ENCODE measurements at regions not wholly inside any gene's neighbourhood (a gene's known extent, or its start where the extent isn't known, plus 50 kb on each side); places are given as distances from the start of the nearest gene placed in this dataset.
"Not testable (repeated sequence)": the region's sequence is repeated elsewhere in the genome, so short reads cannot be mapped to it uniquely, and the experiment has no call there.

DNA sequence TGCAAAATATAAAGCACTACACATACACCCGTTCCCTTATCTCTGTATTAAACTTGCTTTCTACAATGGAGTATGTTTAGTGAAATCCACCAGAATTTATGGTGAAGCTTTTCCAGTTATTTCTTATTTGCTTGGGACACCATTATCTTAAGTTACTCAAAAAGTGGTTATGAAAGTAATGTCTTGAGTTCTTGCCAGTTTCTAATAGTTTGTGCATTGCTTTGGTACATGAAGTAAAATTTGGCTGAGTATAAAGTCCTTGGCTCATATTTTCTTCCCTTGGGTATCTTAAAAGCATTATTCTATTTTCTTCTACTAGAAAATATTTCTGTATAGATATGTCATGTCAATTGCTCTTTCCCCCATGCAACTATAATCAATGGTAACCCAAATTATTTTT is 85.2 kb downstream of the POLR1F start:
- no peak for DNase-seq

DNA sequence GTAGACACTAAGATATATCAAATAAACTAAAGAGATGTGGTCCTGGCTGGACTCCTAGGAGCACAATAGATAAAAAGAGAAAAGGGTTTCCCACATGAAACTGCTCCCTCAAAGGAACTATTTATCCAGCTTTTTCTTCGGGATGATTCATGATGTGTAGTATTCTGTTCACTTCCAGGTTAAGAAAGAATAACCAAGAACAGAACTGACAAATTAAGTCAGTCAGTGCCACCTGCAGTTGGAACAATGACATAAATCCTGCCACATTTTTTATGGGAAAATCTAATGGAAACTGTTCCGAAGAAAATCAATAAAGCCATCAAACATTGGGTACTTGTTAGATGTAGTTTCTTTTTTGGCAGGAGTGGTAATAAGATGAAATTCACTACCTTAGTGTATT is 87.1 kb downstream of the POLR1F start:
- DNase-seq = no peak

DNA sequence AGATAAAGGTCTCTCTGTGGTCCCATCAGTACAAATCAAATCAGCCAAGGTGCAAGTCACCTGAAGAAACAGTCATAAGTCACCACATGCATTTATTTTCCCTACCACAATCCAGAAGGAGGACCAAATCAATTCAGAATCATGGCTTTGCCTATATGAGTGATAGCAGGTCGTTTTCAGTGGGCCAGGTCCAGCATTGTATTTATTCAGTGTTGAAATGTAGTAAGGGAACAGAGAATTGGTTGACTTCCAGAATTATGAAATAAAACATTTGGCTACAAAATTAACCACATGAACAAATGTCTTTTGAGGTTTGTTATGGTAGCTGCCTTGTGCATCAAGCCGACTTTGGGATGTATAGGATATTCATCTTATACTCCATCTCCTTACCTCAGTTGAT is 88.4 kb downstream of the POLR1F start:
- DNase-seq = no peak

DNA sequence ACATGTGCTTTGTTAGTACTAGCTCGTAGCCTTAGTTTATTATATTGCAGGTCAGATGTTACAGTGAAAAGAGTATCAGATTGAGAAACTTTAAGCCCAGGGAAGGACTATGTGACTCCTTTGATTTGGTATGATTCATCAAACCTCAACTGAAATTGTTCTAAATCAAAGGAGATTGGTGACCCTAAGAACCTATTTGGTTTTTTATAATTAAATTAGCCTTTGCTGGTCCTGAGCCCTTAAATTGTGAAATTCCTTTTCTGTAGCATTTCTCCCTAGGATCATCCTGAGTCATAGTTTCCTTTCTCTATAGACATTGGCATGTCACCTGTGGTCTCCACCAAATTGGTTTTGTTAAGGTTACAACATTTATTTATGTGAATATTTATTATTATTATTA is 89.7 kb downstream of the POLR1F start:
- no peak for DNase-seq

DNA sequence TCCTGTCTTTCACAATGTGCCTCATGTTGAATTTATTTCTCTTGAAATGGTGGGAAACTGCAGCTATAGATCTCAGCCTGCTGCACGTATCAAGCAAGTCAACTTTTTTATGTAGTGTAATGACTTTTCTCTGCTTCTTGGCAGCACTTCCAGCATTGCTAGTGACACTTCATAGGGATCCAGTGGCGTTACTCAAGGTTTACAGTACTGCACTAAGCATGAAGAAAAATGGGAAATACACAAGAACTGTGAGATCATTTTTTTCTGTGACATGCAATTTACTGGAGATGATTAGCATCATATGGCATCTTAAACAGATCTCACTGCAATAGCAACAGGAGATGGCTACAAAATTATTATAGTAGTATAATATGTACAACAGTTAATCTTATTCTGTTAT is 90.9 kb downstream of the POLR1F start:
- DNase-seq = no peak

DNA sequence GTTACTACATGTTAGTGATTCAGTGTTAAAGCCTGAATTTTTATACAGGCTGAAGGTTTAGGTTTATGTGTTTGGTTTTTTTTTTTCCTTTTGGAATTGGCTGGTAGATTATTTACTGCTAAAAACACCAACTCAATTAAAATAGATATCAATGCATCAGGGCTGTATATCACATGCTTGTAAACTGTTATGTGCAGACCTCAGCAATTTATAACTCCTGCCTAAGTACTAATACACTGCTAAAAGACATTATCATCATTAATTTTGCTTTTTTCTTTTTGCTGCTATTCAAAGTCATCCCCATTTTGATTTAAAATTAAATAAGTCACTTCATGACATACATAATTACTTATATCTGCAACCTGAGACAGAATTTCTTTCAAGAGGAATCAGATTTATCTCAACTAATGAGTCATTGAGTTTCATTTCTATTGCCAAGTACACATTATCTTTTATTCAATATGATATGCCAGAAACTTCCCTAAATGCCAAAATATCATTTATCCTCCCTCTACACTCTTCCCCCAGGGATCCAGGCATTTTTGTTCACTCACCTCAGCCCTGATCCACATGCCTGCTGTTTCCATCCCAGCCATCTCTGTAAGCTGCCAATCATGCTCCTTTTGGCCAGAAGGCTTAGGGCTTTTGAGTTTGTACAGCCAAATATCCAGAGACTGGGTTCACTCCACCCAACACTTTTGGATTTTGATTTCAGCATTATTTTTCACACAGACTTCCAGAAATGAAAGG is 98.5 kb downstream of the POLR1F start:
- no peak for DNase-seq

DNA sequence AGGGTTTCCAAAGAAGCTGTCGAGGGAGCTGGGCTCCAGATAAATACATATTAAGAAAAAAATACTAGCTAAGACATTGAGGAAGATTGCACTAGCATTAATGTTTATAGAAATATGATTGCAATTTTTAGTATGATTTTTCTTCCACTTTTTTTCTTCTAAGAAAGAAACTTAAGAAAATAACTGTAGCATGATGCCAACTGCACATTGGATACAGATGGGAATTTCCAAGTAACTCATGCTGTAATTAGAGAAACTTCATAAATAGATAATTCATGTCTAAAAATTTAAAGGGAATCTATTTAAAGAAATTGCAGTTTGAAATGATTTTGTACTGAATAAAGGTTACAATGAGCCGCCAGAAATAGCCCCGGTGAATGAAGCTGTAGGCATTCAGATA is 119.4 kb downstream of the POLR1F start:
- no peak for DNase-seq

DNA sequence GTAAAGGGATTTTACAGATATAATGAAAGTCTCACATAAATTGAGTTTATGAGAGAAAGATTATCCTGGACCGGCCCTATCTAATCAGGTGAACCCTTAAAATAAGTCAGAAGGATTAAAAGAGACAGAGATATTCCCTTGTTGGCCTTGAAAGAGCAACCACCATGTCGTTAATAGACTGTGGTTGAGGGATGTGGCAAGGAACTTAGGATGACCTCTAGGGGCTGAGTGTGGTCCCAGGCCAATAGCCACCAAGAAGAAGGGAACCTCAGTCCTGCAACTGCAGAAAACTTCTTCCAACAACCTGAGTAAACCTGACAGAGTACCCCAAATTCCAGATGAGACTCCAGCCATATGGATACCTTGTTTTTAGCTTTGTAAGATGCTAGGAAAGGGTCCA is 121.5 kb downstream of the POLR1F start:
- DNase-seq = no peak

DNA sequence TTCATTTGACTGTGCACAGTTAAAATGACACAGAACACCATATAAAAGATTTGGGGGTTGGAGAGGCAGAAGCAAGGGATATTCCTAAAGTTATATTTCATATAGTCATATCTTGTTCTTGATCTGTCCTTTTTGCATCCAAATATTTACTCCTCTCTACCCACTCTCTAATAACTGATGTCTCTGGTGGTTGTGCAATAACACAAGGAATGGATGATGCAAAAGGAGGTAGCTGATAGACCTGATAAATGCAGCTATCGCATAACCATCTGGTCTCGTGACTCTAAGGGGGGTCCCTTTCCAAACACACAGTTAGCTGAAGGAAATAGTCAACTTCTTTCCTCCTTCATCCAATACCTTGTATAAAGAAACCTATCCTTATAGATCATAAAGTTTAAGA is 123.1 kb downstream of the POLR1F start:
- no peak for DNase-seq

DNA sequence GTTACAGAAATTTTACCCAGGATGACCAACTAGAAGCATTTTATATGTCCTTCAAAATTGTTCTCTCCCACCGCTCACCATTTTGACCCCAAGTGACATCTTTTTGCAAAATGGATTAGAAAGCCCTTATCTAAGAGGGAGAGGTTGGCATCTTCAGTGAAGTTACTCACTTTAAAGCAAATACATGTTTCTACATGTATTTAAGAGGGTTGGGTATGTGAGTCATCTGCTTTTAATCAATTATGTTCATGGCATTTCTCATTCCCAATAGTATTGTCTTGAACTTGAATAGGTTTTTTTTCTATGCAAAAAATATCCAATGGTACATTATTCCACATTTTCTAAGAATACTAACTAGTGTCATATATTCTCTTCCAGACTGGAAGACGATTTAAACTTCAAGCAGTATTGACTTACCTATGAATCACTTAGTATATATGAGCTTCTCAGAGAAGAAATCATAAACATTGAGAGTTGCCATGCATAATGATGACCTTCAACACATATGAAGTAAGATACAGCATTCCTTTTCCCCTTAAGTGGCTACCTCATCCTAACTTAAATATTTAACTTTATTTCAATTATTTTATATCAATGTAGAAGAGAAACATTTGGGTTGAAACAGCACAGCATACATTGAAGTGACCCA is 132.8 kb downstream of the POLR1F start:
- no peak for DNase-seq

DNA sequence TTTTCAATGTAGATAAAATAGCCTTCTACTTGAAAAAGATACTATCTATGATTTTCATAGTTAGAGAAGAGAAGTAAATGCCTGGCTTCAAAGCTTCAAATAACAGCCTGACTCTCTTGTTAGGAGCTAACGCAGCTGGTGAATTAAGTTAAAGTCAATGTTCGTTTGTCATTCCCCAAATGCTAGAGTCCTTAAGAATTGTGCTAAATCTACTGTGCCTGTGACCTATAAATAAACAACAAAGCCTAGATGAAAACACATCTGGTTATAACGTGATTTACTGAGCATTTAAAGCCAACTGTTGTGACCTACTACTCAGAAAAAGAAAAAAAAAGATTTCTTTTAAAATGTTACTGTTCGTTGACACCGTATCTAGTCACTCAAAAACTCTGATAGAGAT is 134.7 kb downstream of the POLR1F start:
- DNase-seq = no peak

DNA sequence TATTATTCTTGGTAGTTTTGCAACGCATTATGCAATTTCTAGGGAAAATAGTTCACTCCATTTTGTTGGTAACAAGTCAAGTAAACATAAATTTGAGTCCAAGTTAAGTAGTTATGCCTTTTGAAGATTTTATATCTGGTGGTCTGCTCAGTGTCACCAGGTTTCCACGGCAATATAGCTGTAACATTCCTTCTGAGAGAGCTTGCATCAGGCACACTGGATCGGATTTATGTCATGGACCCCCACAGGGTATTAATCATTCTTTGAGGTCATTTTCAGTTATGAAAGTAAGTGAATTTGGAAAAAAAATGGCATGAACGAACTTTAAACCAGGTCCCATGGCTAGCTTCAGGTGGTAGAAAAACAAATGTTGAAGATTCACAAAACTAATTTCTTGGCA is 136.3 kb downstream of the POLR1F start:
- DNase-seq = no peak

DNA sequence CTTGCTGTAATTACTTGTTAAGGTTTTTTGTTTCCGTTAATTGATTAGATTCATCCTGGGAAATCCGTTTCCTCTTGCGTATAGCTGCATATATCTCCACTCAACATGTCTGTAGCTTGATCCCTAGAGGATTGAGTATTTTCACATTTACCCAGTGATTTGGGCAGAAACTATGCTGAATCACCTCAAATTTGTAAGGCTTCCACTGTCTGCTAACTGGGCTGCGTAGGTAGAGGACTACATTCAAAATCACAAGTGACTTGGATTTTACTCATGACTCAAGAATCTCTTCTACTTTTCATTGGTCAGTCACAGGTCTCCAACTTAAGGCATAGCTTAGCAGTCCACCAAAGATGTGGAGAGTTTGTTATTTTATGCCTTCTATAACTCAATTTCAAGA is 141.8 kb downstream of the POLR1F start:
- DNase-seq = no peak

DNA sequence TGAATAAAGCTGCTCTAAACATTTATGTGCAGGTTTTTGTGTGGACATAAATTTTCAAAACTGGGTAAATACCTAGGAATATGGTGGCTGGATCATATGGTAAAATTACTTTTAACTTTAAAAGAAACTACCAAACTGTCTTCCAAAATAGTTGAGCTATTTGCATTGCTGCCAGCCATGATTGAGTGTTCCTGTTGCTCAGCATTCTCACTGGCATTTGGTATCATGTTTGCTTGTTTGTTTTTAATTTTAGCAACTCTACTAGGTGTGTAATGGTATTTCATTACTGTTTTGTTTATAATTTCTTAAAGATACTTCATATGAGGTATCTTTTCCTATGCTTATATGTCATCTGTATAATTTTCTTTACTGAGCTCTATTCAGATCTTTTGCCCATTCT is 143.2 kb downstream of the POLR1F start:
- DNase-seq = no peak

DNA sequence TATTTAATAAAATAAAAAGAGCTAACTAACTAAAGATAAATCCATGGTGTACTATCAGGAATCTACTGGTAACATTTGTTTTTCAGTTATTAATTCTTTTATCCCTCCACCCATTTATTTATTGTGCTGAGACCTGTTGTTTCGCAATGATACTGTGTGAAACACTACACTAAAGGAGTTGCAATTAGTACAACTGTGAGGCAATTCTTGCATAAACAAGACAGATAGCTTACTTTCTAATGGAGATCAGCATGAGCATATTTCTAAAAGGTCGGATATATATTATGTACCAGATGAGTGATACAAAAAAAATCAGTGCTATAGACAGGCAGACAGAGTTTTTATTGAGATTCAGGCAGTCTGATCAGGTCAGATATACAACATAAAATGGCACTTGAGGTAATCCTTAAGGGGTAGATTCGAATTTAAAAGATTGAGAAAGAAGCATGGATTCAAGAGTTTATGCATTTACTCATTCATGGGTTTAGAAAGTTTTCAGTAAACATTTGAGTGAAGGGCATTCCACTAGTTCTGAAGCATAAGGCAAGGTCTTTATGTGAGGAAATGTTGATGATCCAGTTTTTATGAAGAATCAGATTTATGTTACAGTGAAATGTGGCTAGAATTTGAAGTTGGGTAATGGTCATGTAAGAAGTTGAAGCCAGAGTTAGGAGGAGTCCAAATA is 147.6 kb downstream of the POLR1F start:
- DNase-seq = no peak

DNA sequence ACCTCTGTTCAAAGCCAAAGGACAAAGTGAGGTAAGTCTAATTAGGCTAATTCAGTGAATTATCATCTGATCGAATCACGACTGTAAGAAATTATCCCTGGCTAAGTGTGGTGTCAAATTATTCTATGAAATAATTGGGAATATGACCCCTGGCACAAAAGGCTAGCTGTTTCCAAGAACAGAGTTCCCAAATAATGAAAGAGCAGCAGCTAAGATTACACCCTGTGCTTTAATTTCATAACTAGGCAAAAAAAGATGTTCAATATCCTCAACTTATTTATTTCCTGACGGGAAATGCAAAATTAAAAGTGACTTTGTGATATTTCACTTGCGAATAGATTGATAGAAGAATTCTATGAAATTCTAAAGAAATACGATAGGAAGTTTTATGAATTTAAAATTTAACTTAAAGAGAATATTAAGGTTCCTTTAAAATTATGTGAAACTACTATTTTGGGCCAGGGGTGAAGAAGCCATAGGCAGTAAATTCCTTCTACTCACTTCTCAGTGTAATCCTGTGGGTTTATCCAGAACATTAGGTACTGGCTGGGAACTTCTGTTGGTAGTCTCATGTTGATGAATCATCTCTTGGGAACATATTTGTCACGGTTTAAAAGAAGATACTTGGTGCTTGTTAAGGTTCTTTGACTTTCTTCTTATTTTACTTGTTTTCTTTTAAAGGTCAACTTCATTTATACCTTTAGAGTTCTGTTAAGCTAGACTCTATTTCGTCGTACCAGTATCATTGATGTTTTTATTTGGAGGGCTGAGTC is 148.5 kb downstream of the POLR1F start:
- DNase-seq = no peak

DNA sequence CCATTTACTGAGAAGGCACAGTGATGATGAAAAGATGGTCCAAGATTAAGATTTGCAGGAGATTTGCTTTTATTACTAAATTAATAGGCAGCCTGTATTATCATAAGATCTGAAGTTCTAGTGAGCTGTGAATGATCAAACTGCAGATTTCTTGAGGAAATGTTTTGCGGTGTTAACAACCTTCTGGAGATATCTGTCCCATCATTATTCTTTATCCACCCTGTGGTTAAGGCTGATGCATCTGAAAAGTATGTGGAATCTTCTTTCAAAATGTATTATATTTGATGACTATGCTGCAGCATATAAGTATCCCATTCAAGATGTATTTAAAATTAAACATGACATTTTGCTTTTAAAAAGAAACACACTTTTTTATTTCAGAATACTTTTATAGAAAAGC is 150.3 kb downstream of the POLR1F start:
- DNase-seq = no peak

DNA sequence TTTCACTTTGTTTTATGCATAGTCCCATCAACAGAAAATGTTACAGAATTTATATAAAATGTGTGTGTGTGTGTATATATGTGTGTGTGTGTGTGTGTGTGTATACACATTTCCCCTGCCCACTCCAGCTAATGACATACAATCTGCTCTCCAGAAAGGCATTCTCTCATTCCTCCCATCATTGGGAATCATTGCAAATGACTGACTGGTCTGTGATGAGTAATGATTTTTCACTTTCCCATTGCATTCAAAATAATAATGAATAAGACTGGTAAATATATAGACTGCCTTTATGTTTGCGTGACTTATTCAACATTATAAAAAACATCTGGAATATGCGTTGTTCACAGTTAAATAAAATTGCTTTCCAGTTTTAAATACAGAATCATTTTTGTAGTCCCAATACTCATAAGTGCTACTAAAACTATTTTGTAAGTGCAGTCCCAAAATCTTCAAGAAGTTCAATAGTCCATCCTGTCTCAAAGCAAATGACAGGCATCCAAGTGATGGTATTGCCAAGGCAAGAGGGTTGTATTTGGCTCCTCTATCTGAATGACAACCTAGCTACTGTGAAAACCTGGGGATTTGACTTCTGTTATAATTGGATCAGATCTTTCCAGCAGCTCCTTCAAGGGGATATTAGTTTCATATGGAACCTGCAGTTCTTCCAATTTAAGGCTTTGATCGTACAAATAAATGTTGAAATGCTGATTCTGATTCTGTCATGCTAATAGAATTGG is 150.9 kb downstream of the POLR1F start:
- no peak for DNase-seq

DNA sequence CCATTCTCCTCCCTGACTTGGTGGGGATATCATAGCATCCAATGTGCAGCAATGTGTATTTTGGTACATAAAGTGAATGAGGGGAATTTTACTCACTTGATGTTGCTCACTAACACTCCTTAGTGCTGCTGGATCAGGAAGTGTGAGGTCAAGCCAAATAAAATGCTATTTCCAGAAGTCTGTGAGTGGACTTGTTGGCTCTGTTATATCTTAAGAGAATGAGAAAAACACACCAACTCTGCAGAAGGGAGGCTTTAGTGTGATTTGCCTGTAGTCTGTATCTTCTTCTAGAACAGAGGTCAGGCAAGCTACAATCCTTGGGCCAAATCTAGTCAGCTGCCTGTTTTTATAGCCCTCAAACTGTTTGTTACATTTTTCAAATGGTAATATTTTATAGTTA is 154.3 kb downstream of the POLR1F start:
- no peak for DNase-seq

DNA sequence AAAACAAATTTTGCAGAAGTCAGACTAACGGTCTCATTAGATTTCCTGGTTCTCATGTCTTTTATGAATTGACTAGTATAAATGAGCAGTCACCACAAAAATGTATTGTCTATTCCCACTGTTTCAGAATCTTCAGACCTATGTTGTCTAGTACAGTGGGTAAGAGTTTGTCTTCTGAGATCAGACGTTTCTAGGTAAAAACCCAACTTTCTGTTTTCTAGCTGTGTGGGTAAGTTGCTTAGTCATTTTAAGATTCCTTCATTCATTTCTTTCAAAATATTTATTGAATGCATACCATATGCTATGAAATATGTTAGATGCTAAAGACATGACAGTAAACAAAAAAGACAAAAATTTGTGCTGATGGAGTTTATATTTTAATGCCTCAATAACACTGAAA is 156.3 kb downstream of the POLR1F start:
- DNase-seq = no peak

DNA sequence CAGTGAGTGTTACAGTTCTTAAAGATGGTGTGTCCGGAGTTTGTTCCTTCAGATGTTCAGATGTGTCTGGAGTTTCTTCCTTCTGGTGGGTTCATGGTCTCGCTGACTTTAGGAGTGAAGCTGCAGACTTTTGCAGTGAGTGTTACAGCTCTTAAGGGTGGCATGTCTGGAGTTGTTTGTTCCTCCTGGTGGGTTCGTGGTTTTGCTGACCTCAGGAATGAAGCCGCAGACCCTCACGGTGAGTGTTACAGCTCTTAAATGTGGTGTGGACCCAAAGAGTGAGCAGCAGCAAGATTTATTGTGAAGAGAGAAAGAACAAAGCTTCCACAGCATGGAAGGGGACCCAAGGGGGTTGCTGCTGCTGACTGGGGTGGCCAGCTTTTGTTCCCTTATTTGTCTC is 159.6 kb downstream of the POLR1F start:
- DNase-seq = not testable (repeated sequence)

DNA sequence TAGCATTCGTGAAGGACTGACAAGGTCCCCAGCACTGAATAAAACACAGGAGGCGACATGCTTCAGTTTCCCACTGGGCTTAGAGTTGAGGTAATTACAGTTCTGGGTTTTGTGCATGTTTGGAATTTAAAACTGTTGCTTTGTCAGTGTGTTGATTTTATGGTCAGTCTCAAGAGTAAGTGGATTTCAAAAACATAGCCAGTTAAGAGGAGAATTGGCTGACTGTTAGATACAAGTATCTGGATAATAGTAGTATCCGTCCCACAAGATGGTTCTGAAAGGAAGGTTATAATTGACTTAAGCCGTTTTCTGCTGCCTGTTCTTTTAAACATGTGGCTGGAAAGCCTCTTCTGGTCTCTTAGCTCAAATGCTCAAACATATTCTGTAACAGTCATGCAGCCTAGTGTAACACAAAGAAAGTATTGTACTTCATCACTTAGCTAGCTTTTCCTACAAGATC is 170.9 kb downstream of the POLR1F start:
- no peak for DNase-seq

DNA sequence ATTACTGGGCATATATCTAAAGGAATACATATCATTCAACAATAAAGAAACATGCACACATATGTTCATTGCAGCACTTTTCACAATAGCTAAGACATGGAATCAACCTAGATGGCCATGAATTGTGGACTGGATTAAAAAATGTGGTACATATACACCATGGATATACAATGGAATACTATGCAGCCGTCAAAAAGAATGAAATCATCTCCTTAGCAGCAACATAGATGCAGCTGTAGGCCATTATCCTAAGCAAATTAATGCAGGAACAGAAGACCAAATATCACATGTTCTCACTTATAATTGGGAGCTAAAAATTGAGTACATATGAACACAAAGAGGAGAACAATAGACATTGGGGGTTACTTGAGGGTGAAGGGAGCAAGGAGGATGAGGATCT is 175.6 kb downstream of the POLR1F start:
- no peak for DNase-seq

All from suppressor macrophage (primary cell).